Activated CD8-positive, alpha-beta T cell treated with anti-CD3 and anti-CD28 coated beads for 36 hours (primary cell): ENCODE measurements at regions not wholly inside any gene's neighbourhood (a gene's known extent, or its start where the extent isn't known, plus 50 kb on each side); places are given as distances from the start of the nearest gene placed in this dataset.

Experiments
- ATAC-seq: fragments of 200-7000 bp; cut with Tn5 transposase; one replicate; pipeline ENCODE4 v1.10.0; 2021; ENCODE audit warnings: mild to moderate bottlenecking, moderate library complexity
- CTCF ChIA-PET: fragments of 350-600 bp; sonication (Branson Sonifier 250); formaldehyde crosslinking; loops from one replicate; lab custom pipeline; 2021; ENCODE audit warnings: antibody characterized with exemption; lab: Charles Lee
- POLR2A ChIA-PET: fragments of 350-600 bp; sonication (Branson Sonifier 250); formaldehyde crosslinking; loops from one replicate; lab custom pipeline; 2021; ENCODE audit warnings: antibody characterized with exemption; lab: Charles Lee
- DNase-seq: peaks from one replicate; pipeline ENCODE4 v3.0.0-alpha.2; 2020
- H3K27ac Mint-ChIP-seq: one replicate; pipeline ENCODE4 v1.8.0; 2021; ENCODE audit warnings: mild to moderate bottlenecking, mixed read lengths
- H3K27me3 Mint-ChIP-seq: one replicate; pipeline ENCODE4 v1.8.0; 2021; ENCODE audit warnings: mixed read lengths
- H3K36me3 Mint-ChIP-seq: one replicate; pipeline ENCODE4 v1.8.0; 2021; ENCODE audit warnings: low read depth, mixed read lengths
- H3K4me1 Mint-ChIP-seq: one replicate; pipeline ENCODE4 v1.8.0; 2021; ENCODE audit warnings: low read depth, mixed read lengths
- H3K4me3 Mint-ChIP-seq: one replicate; pipeline ENCODE4 v1.8.0; 2021; ENCODE audit warnings: mild to moderate bottlenecking, moderate library complexity, mixed read lengths
- H3K9me3 Mint-ChIP-seq: one replicate; pipeline ENCODE4 v1.8.0; 2021; ENCODE audit warnings: mixed read lengths
- intact Hi-C: fragments of 100-400 bp; cut with micrococcal nuclease; formaldehyde crosslinking; loops from one replicate; pipeline ENCODE4 v1.10.0; 2022
- TF ChIP-seq, protein P1 (sequence below): fragments of 200-600 bp; IDR thresholded peaks from one replicate; pipeline ENCODE4 v1.8.0; 2022; ENCODE audit warnings: antibody characterized with exemption, mild to moderate bottlenecking

DNA sequence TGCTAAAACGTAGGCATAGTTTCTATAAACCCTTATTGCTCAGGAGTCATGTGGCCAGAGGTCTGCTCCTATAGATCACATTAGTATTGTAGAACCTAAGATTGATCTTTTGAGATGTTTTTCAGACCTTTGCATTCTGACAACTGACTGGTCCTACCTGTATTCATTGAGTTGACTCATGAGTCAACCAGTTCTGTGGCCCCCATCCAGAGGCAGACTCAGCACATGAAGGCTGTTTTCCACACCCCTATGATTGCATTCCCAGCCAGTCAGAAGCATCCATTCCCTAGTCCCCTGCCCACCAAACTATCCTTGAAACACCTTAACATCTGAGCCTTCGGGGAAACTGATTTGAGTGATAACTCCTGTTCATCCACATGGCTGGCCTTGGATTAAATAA lies 451.7 kb downstream of the SIPA1L2 start:
- Mint-ChIP-seq H3K9me3 (no peaks in the 10 kb centered on the region), H3K27ac (no peak overlapping the region), H3K27me3 (peaks cover 13% of the 10 kb centered on the region), H3K36me3 (no peaks in the 10 kb centered on the region), H3K4me1 (no peaks in the 10 kb centered on the region), H3K4me3 (no peak overlapping the region)
- CTCF ChIA-PET, result no interaction called here
- POLR2A ChIA-PET, result no interaction called here
- no peak for ATAC-seq
- no peak for DNase-seq
- intact Hi-C loops, result no loop called here
- TF ChIP-seq, protein P1, sequence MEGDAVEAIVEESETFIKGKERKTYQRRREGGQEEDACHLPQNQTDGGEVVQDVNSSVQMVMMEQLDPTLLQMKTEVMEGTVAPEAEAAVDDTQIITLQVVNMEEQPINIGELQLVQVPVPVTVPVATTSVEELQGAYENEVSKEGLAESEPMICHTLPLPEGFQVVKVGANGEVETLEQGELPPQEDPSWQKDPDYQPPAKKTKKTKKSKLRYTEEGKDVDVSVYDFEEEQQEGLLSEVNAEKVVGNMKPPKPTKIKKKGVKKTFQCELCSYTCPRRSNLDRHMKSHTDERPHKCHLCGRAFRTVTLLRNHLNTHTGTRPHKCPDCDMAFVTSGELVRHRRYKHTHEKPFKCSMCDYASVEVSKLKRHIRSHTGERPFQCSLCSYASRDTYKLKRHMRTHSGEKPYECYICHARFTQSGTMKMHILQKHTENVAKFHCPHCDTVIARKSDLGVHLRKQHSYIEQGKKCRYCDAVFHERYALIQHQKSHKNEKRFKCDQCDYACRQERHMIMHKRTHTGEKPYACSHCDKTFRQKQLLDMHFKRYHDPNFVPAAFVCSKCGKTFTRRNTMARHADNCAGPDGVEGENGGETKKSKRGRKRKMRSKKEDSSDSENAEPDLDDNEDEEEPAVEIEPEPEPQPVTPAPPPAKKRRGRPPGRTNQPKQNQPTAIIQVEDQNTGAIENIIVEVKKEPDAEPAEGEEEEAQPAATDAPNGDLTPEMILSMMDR, result no peak

DNA sequence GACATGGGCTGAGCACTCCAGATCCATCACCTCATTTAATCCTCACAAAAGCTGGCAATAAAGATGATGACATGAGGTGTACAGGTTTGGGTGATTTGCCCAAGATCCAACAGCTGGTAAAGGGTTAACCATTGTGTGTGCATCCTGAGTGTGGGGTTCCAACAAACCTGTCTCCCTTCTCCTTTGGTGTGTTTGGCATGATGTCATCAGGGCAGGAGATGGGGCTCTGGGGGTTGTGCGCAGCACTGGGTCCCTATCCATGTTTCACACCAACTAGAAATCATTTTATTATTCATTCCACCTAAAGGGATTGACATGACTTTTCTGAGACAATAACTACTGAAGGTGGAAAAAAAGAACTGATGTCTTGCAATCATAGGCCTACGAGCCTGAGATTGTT lies 452.5 kb downstream of the SIPA1L2 start:
- no peak for DNase-seq

DNA sequence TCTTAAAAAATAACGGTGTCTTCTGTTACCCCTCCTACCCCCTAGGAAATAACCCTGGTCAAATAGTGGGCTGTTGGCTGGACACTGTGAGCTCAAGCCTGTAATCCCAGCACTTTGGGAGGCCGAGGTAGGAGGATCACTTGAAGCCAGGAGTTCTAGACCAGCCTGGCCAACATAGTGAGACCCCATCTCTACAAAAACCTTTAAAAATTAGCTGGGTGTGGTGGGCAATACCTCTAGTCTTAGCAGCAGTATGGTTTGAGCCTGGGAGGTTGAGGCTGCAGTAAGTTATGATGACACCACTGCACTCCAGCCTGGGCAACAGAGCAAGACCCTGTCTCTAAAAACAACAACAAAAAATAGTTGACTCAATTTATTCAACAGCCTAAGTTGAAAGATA lies 453.7 kb downstream of the SIPA1L2 start:
- no peaks in the 10 kb centered on the region for H3K9me3 Mint-ChIP-seq
- H3K36me3 Mint-ChIP-seq, result no peaks in the 10 kb centered on the region
- TF ChIP-seq, protein P1, result no peak
- DNase-seq (no peak), ATAC-seq (no peak)
- peaks cover 13% of the 10 kb centered on the region for H3K27me3 Mint-ChIP-seq
- POLR2A ChIA-PET, result no interaction called here
- H3K4me1 Mint-ChIP-seq, result peaks cover 5% of the 10 kb centered on the region
- CTCF ChIA-PET, result no interaction called here
- no peak overlapping the region for H3K4me3 Mint-ChIP-seq
- H3K27ac Mint-ChIP-seq, result no peak overlapping the region
- intact Hi-C loops, result no loop called here

More for the DNA sequence above, 452.5 kb downstream of the SIPA1L2 start:
- H3K36me3 Mint-ChIP-seq, result no peaks in the 10 kb centered on the region
- intact Hi-C loops, result no loop called here
- ChIA-PET CTCF (no interaction called here), POLR2A (no interaction called here)
- ATAC-seq, result no peak
- H3K4me1 Mint-ChIP-seq, result peaks cover 1% of the 10 kb centered on the region
- TF ChIP-seq, protein P1, result no peak
- no peaks in the 10 kb centered on the region for H3K9me3 Mint-ChIP-seq
- H3K27me3 Mint-ChIP-seq, result peaks cover 13% of the 10 kb centered on the region
- H3K27ac Mint-ChIP-seq, result no peak overlapping the region
- no peak overlapping the region for H3K4me3 Mint-ChIP-seq

DNA sequence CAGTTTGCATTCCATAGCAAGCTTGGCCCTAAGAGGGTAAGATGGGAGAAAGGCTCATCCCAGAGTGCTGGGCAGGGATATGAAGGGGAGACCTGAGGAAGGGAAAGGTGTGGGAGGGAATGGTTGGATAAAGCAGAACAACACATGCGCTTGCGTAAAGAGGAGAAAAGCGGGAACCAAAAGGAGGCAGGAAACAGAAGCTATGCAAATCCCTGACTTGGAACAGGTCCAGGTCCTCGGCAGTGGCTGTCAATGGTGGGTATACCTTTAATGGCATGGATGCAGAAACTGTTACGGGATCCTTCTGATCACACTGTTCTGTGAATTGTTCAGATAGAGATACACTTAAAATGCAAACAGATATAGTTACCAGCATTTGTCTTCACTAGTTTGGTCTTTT lies 455.6 kb downstream of the SIPA1L2 start:
- CTCF ChIA-PET, result no interaction called here
- H3K27me3 Mint-ChIP-seq, result peaks cover 13% of the 10 kb centered on the region
- intact Hi-C loops, result no loop called here
- DNase-seq (no peak), ATAC-seq (no peak)
- TF ChIP-seq, protein P1, result no peak
- H3K27ac Mint-ChIP-seq, result no peak overlapping the region
- peaks cover 5% of the 10 kb centered on the region for H3K4me1 Mint-ChIP-seq
- H3K36me3 Mint-ChIP-seq, result no peaks in the 10 kb centered on the region
- no peak overlapping the region for H3K4me3 Mint-ChIP-seq
- no peaks in the 10 kb centered on the region for H3K9me3 Mint-ChIP-seq
- POLR2A ChIA-PET, result no interaction called here

DNA sequence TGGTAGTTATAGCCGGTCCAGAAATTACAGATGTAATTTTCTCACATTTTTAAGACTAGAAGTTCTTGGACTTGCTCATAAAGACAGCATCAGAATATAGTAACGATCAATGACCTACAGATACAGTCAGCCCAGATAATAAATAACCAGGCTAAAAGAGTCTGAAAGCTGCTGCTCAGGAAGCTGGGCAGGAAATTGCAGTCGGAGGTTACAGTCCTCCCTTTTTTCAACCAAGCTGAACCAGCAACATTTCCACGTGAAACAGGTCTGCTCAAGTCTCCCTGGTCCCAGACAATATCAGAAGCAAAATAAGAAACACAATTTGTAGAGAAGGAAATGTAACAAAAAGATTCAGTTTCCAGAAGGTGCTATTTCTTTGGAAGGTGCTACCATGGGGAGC lies 457.4 kb downstream of the SIPA1L2 start:
- ChIA-PET POLR2A (no interaction called here), CTCF (no interaction called here)
- Mint-ChIP-seq H3K9me3 (no peaks in the 10 kb centered on the region), H3K4me3 (no peak overlapping the region), H3K27ac (no peak overlapping the region), H3K36me3 (no peaks in the 10 kb centered on the region), H3K27me3 (peaks cover 10% of the 10 kb centered on the region), H3K4me1 (peaks cover 5% of the 10 kb centered on the region)
- intact Hi-C loops, result no loop called here
- DNase-seq (no peak), ATAC-seq (no peak)
- TF ChIP-seq, protein P1, result no peak
